Inflammatory macrophage (primary cell): ENCODE measurements at regions not wholly inside any gene's neighbourhood (a gene's known extent, or its start where the extent isn't known, plus 50 kb on each side); places are given as distances from the start of the nearest gene placed in this dataset.

Source experiments
- DNase-seq, 2 donors: peaks; one replicate each; pipeline ENCODE4 v3.0.0-alpha.2; 2020 to 2022

GRCh38 chr12:91836696-91837095 is 308.9 kb downstream of the BTG1 start:
- DNase-seq, result no peak

- DNase-seq, result no peak
Observed at GRCh38 chr12:91836264-91836663, 309.4 kb downstream of the BTG1 start.

- no peak for DNase-seq
Observed at GRCh38 chr12:91835693-91836092, 310.0 kb downstream of the BTG1 start.

- no peak for DNase-seq
Observed at GRCh38 chr12:91833780-91834359, 311.8 kb downstream of the BTG1 start.

GRCh38 chr12:91825999-91826398 is 319.6 kb downstream of the BTG1 start:
- DNase-seq, result no peak

- no peak for DNase-seq
Observed at GRCh38 chr12:91824991-91825390, 320.7 kb downstream of the BTG1 start.

- DNase-seq, result peak in 1 of 2 donors; percentile 13
Observed at GRCh38 chr12:91819132-91819447, 326.6 kb downstream of the BTG1 start.

- no peak for DNase-seq
Observed at GRCh38 chr12:91818227-91819131, 327.2 kb downstream of the BTG1 start.

GRCh38 chr12:91817517-91817916 is 328.1 kb downstream of the BTG1 start:
- DNase-seq, result no peak

- DNase-seq, result peak; percentile 5 to 34
Observed at GRCh38 chr12:91813701-91814100, 331.9 kb downstream of the BTG1 start.

- peak; percentile 60 to 68 for DNase-seq
Observed at GRCh38 chr12:91811481-91812287, 334.0 kb downstream of the BTG1 start.

- no peak for DNase-seq
Observed at GRCh38 chr12:91810531-91811451, 334.9 kb downstream of the BTG1 start.

GRCh38 chr12:91810077-91810476 is 335.6 kb downstream of the BTG1 start:
- no peak for DNase-seq

GRCh38 chr12:91805031-91805430 is 340.6 kb downstream of the BTG1 start:
- no peak for DNase-seq

- no peak for DNase-seq
Observed at GRCh38 chr12:91804533-91804932, 341.1 kb downstream of the BTG1 start.

- DNase-seq, result no peak
Observed at GRCh38 chr12:91801048-91801447, 344.6 kb downstream of the BTG1 start.

GRCh38 chr12:91793676-91794075 is 352.0 kb downstream of the BTG1 start:
- DNase-seq, result no peak

GRCh38 chr12:91792597-91792996 is 353.0 kb downstream of the BTG1 start:
- DNase-seq, result no peak

GRCh38 chr12:91786499-91787272 is 359.0 kb downstream of the BTG1 start:
- DNase-seq, result no peak

GRCh38 chr12:91785655-91786498 is 359.8 kb downstream of the BTG1 start:
- no peak for DNase-seq

GRCh38 chr12:91781114-91781513 is 364.5 kb downstream of the BTG1 start:
- DNase-seq, result no peak
